ENCODE measurements at regions not wholly inside any gene's neighbourhood (a gene's known extent, or its start where the extent isn't known, plus 50 kb on each side); places are given as distances from the start of the nearest gene placed in this dataset.

DNA sequence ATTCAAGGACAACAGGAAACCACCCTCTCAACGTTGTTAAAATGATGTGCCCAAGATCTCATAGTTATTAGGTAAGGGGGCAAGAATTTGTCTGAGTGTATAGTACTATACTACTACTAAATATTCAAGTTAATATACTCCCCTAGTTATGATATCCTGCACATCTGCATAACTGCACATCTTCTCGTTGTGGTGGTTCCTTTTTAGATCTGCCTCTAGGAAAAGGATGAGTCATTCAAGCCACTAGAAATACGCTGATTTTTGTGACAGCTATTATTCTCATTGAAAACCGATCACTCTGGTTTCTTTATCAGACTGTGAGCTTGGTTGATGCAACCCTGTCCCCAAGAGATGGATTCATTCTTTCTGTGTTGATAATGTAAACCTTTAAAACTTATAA, 1067.0 kb upstream of the FANCL start:
- H2AFZ ChIP-seq, result no peak overlapping the region
- H3K27ac ChIP-seq, result no peak overlapping the region
- WGBS, 2 experiments (ENCODE audit: low coverage in 1 of 2, low lambda C conversion rate in 2 of 2, missing lambda C conversion rate in 2 of 2), result 31 to 38% methylated on average over 4 of the region's 4 CpGs
- no peak overlapping the region for H3K9ac ChIP-seq
- H3F3A ChIP-seq (ENCODE audit: insufficient read depth), result no peaks in the 10 kb centered on the region
- H3K4me2 ChIP-seq (ENCODE audit: unreplicated experiment), result no peak overlapping the region
- H3K79me2 ChIP-seq (ENCODE audit: insufficient read depth), result no peaks in the 10 kb centered on the region
- H3K4me3 ChIP-seq, result no peak overlapping the region
- in situ Hi-C loops (cut with MboI), result loop anchor here (25.0 kb wide), 1 partner anchor 1279 kb away; no protein-coding TSS in a partner anchor
- H3K9me3 ChIP-seq (ENCODE audit: low read depth), result no peaks in the 10 kb centered on the region
- no peaks in the 10 kb centered on the region for H3K9me2 ChIP-seq (ENCODE audit: insufficient read depth)
- DNase-seq, result no peak
- H4K20me1 ChIP-seq (ENCODE audit: insufficient read depth), result no peaks in the 10 kb centered on the region
- no peaks in the 10 kb centered on the region; the same call in 1 of the 2 replicates for H3K27me3 ChIP-seq (replicated peaks; ENCODE audit: insufficient read depth)
- H3K36me3 ChIP-seq (ENCODE audit: low read depth), result no peaks in the 10 kb centered on the region
- H3K4me1 ChIP-seq (ENCODE audit: insufficient read depth), result no peaks in the 10 kb centered on the region
- no peak for TF ChIP-seq EZH2 (IDR thresholded peaks at IDR 0.05; ENCODE audit: insufficient read depth, poor library complexity, severe bottlenecking)
- TF ChIP-seq EZH2phosphoT487 (IDR thresholded peaks at IDR 0.05; ENCODE audit: insufficient read depth, low read depth), result no peak

DNA sequence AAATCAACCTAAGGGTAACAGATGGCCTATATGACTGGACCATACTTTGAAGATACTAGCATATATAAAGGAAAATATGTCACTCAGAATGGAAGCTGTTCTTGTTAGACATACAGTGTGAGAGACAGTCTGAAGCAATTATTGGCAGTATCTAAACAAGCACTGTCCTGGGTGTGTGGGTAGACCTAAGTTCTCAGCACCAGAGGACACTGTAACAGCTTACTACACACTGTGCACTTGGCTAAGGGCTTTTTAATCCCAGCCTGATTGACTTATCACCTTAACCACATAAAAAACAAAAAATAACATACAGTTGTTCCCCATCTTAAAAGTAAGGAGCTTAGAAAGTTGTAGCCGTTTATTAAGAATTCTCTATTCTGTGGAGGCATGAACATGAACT, 1066.1 kb upstream of the FANCL start:
- in situ Hi-C loops (cut with MboI), result loop anchor here (25.0 kb wide), 1 partner anchor 1280 kb away; no protein-coding TSS in a partner anchor
- Histone ChIP-seq H2AFZ (no peak overlapping the region), H3F3A (ENCODE audit: insufficient read depth) (no peaks in the 10 kb centered on the region)

DNA sequence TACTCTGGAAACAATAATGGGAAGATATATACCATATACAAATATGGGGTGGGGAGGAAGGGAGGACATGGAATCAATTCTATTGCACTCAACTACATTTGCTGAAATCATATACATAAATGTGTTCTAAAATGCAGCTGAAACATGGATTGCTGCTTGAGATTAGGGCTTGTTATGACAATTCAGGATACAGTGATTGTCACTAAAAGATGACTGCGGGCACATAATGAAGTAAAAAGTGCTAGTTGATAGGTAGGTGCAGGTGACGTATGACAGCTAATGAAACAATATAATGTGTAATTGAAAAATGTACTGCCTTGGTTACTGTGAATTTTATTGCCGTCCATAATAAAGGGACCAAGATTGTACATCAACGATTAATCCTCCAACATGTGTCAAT, 1062.1 kb upstream of the FANCL start:
- no peaks in the 10 kb centered on the region for H4K20me1 ChIP-seq (ENCODE audit: insufficient read depth)
- WGBS, 2 experiments (ENCODE audit: low coverage in 1 of 2, low lambda C conversion rate in 2 of 2, missing lambda C conversion rate in 2 of 2), result 55 to 61% methylated on average over 4 of the region's 4 CpGs
- peaks cover 15% of the 10 kb centered on the region; the same call in 1 of the 2 replicates for H3K27me3 ChIP-seq (replicated peaks; ENCODE audit: insufficient read depth)
- DNase-seq, result no peak
- H3K9ac ChIP-seq, result no peak overlapping the region
- in situ Hi-C loops (cut with MboI), result loop anchor here (25.0 kb wide), 1 partner anchor 1284 kb away; no protein-coding TSS in a partner anchor
- no peak overlapping the region for H3K4me3 ChIP-seq
- H3K27ac ChIP-seq, result no peak overlapping the region
- H3F3A ChIP-seq (ENCODE audit: insufficient read depth), result no peaks in the 10 kb centered on the region
- H3K9me2 ChIP-seq (ENCODE audit: insufficient read depth), result no peaks in the 10 kb centered on the region
- H2AFZ ChIP-seq, result no peak overlapping the region
- H3K4me1 ChIP-seq (ENCODE audit: insufficient read depth), result no peaks in the 10 kb centered on the region
- no peaks in the 10 kb centered on the region for H3K79me2 ChIP-seq (ENCODE audit: insufficient read depth)
- no peak overlapping the region for H3K4me2 ChIP-seq (ENCODE audit: unreplicated experiment)
- no peaks in the 10 kb centered on the region for H3K9me3 ChIP-seq (ENCODE audit: low read depth)
- TF ChIP-seq EZH2 (IDR thresholded peaks at IDR 0.05; ENCODE audit: insufficient read depth, poor library complexity, severe bottlenecking) (no peak), EZH2phosphoT487 (IDR thresholded peaks at IDR 0.05; ENCODE audit: insufficient read depth, low read depth) (no peak)
- no peaks in the 10 kb centered on the region for H3K36me3 ChIP-seq (ENCODE audit: low read depth)

More for the DNA sequence above, 1066.1 kb upstream of the FANCL start:
- no peak overlapping the region for H3K4me2 ChIP-seq (ENCODE audit: unreplicated experiment)
- H3K4me1 ChIP-seq (ENCODE audit: insufficient read depth), result no peaks in the 10 kb centered on the region
- no peak overlapping the region for H3K9ac ChIP-seq
- H3K27me3 ChIP-seq (replicated peaks; ENCODE audit: insufficient read depth), result no peaks in the 10 kb centered on the region; the same call in 1 of the 2 replicates
- H3K36me3 ChIP-seq (ENCODE audit: low read depth), result no peaks in the 10 kb centered on the region
- no peaks in the 10 kb centered on the region for H3K79me2 ChIP-seq (ENCODE audit: insufficient read depth)
- no peak overlapping the region for H3K4me3 ChIP-seq
- TF ChIP-seq EZH2 (IDR thresholded peaks at IDR 0.05; ENCODE audit: insufficient read depth, poor library complexity, severe bottlenecking) (no peak), EZH2phosphoT487 (IDR thresholded peaks at IDR 0.05; ENCODE audit: insufficient read depth, low read depth) (no peak)
- H4K20me1 ChIP-seq (ENCODE audit: insufficient read depth), result no peaks in the 10 kb centered on the region
- DNase-seq, result no peak
- no peaks in the 10 kb centered on the region for H3K9me2 ChIP-seq (ENCODE audit: insufficient read depth)
- H3K9me3 ChIP-seq (ENCODE audit: low read depth), result no peaks in the 10 kb centered on the region
- no peak overlapping the region for H3K27ac ChIP-seq
- 24 to 29% methylated on average over 1 of the region's 1 CpG for WGBS, 2 experiments (ENCODE audit: low coverage in 1 of 2, low lambda C conversion rate in 2 of 2, missing lambda C conversion rate in 2 of 2)

DNA sequence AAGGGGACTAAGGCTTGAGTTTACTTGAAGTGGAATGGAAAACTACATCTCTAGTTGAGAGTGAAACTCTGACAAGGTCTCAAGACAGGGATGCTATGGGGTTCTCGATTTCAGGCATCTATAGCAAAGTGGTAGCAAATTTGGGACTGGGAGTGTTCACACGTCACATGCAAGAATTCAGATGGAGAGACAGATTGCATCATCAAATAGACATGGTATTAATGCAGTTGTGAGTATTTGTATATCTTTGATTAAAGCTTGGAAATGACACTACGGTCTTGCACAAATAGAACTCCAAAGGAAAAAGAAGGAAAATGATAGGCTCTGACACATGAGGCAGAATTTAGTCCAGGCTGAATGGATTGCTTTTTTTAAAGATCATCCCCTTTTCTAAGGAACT, 1061.6 kb upstream of the FANCL start:
- in situ Hi-C loops (cut with MboI), result loop anchor here (25.0 kb wide), 1 partner anchor 1285 kb away; no protein-coding TSS in a partner anchor

More for the DNA sequence above, 1061.6 kb upstream of the FANCL start:
- Histone ChIP-seq H4K20me1 (ENCODE audit: insufficient read depth) (no peaks in the 10 kb centered on the region), H3K9me3 (ENCODE audit: low read depth) (no peaks in the 10 kb centered on the region), H3K27ac (no peak overlapping the region), H2AFZ (no peak overlapping the region), H3K4me1 (ENCODE audit: insufficient read depth) (no peaks in the 10 kb centered on the region), H3K9ac (no peak overlapping the region), H3F3A (ENCODE audit: insufficient read depth) (no peaks in the 10 kb centered on the region), H3K36me3 (ENCODE audit: low read depth) (no peaks in the 10 kb centered on the region), H3K4me2 (ENCODE audit: unreplicated experiment) (no peak overlapping the region), H3K4me3 (no peak overlapping the region), H3K9me2 (ENCODE audit: insufficient read depth) (no peaks in the 10 kb centered on the region), H3K27me3 (replicated peaks; ENCODE audit: insufficient read depth) (peaks cover 16% of the 10 kb centered on the region; the same call in 1 of the 2 replicates), H3K79me2 (ENCODE audit: insufficient read depth) (no peaks in the 10 kb centered on the region)
- no peak for DNase-seq
- TF ChIP-seq EZH2 (IDR thresholded peaks at IDR 0.05; ENCODE audit: insufficient read depth, poor library complexity, severe bottlenecking) (no peak), EZH2phosphoT487 (IDR thresholded peaks at IDR 0.05; ENCODE audit: insufficient read depth, low read depth) (no peak)
- WGBS, 2 experiments (ENCODE audit: low coverage in 1 of 2, low lambda C conversion rate in 2 of 2, missing lambda C conversion rate in 2 of 2), result 65 to 75% methylated on average over 3 of the region's 3 CpGs

Data from GM23248 (cell line).